ENCODE measurements at regions not wholly inside any gene's neighbourhood (a gene's known extent, or its start where the extent isn't known, plus 50 kb on each side); places are given as distances from the start of the nearest gene placed in this dataset.
A peak's percentile ranks its signal among the peaks of the same experiment; 100 is the strongest.

GRCh38 chr20:53760025-53760441 is 166.4 kb upstream of the ZNF217 start:
- H3K36me3 ChIP-seq (ENCODE audit: low read depth): no peaks in the 10 kb centered on the region
- peaks cover 11% of the 10 kb centered on the region; the same call in 1 of the 2 replicates for H3F3A ChIP-seq (ENCODE audit: insufficient read depth, low read depth)
- H3K4me2 ChIP-seq: no peak overlapping the region
- H4K20me1 ChIP-seq (ENCODE audit: insufficient read depth): no peaks in the 10 kb centered on the region
- BruUV-seq (replicated peaks): no TSS peak
- CTCF ChIA-PET: no interaction called here
- no peaks in the 10 kb centered on the region for H3K9me3 ChIP-seq (ENCODE audit: insufficient read depth, low read depth)
- H3K27me3 ChIP-seq (ENCODE audit: insufficient read depth, low read depth): no peaks in the 10 kb centered on the region
- no peaks in the 10 kb centered on the region for H3K79me2 ChIP-seq (ENCODE audit: low read depth)
- DNase-seq: peak in 1 of 2 experiments; percentile 22
- POLR2A ChIA-PET (ENCODE audit: unreplicated experiment): interaction anchor here (0.6 kb wide), 1 partner anchor 24 kb away, joined by 3 read pairs; no protein-coding TSS in a partner anchor
- H3K27ac ChIP-seq: no peak overlapping the region
- H3K4me1 ChIP-seq (replicated peaks; ENCODE audit: insufficient read depth): no peaks in the 10 kb centered on the region
- H3K4me3 ChIP-seq: no peak overlapping the region
- H2AFZ ChIP-seq: no peak overlapping the region
- TF ChIP-seq CTCF (conservative IDR thresholded peaks at IDR 0.05): no peak
- no peak for TF ChIP-seq EZH2 (IDR thresholded peaks at IDR 0.05; ENCODE audit: low read depth)
- intact Hi-C loops (cut with micrococcal nuclease; ENCODE audit: unreplicated experiment): no loop called here
- H3K9me2 ChIP-seq (ENCODE audit: insufficient read depth): no peaks in the 10 kb centered on the region

- ChIA-PET POLR2A (ENCODE audit: unreplicated experiment) (no interaction called here), CTCF (interaction anchor here (0.6 kb wide), 1 partner anchor 428 kb away, joined by 18 read pairs; no protein-coding TSS in a partner anchor)
- Histone ChIP-seq H3K27ac (no peak overlapping the region), H3K4me1 (replicated peaks; ENCODE audit: insufficient read depth) (peaks cover 22% of the 10 kb centered on the region), H3K36me3 (ENCODE audit: low read depth) (no peaks in the 10 kb centered on the region), H2AFZ (no peak overlapping the region), H3K79me2 (ENCODE audit: low read depth) (no peaks in the 10 kb centered on the region), H3K4me2 (no peak overlapping the region), H4K20me1 (ENCODE audit: insufficient read depth) (no peaks in the 10 kb centered on the region), H3F3A (ENCODE audit: insufficient read depth, low read depth) (peaks cover 33% of the 10 kb centered on the region), H3K4me3 (no peak overlapping the region), H3K9me3 (ENCODE audit: insufficient read depth, low read depth) (no peaks in the 10 kb centered on the region), H3K9me2 (ENCODE audit: insufficient read depth) (no peaks in the 10 kb centered on the region), H3K27me3 (ENCODE audit: insufficient read depth, low read depth) (no peaks in the 10 kb centered on the region)
- DNase-seq: peak in 1 of 2 experiments; percentile 10
- TF ChIP-seq EZH2 (IDR thresholded peaks at IDR 0.05; ENCODE audit: low read depth): no peak
- no peak for TF ChIP-seq CTCF (conservative IDR thresholded peaks at IDR 0.05)
- intact Hi-C loops (cut with micrococcal nuclease; ENCODE audit: unreplicated experiment): no loop called here
- no TSS peak for BruUV-seq (replicated peaks)
Measured at GRCh38 chr20:53757472-53757913, 163.9 kb upstream of the ZNF217 start.

GRCh38 chr20:53755733-53756531 is 162.3 kb upstream of the ZNF217 start:
- H3K4me2 ChIP-seq: no peak overlapping the region
- peak in 1 of 2 experiments; percentile 9 for DNase-seq
- peak overlapping the region; percentile 1; the same call in 1 of the 2 replicates for H3K27ac ChIP-seq
- H3K9me2 ChIP-seq (ENCODE audit: insufficient read depth): no peaks in the 10 kb centered on the region
- H3K4me1 ChIP-seq (replicated peaks; ENCODE audit: insufficient read depth): peaks cover 38% of the 10 kb centered on the region
- ChIA-PET CTCF (interaction anchor here (0.7 to 0.8 kb wide), 2 partner anchors 73 to 85 kb away, joined by 3 to 4 read pairs; no protein-coding TSS in a partner anchor), POLR2A (ENCODE audit: unreplicated experiment) (no interaction called here)
- H4K20me1 ChIP-seq (ENCODE audit: insufficient read depth): no peaks in the 10 kb centered on the region
- intact Hi-C loops (cut with micrococcal nuclease; ENCODE audit: unreplicated experiment): no loop called here
- H3K79me2 ChIP-seq (ENCODE audit: low read depth): no peaks in the 10 kb centered on the region
- no peak overlapping the region for H3K4me3 ChIP-seq
- BruUV-seq (replicated peaks): no TSS peak
- no peak overlapping the region for H2AFZ ChIP-seq
- H3K36me3 ChIP-seq (ENCODE audit: low read depth): no peaks in the 10 kb centered on the region
- H3F3A ChIP-seq (ENCODE audit: insufficient read depth, low read depth): peaks cover 40% of the 10 kb centered on the region
- no peaks in the 10 kb centered on the region for H3K9me3 ChIP-seq (ENCODE audit: insufficient read depth, low read depth)
- TF ChIP-seq CTCF (conservative IDR thresholded peaks at IDR 0.05): no peak
- no peak for TF ChIP-seq EZH2 (IDR thresholded peaks at IDR 0.05; ENCODE audit: low read depth)
- no peaks in the 10 kb centered on the region for H3K27me3 ChIP-seq (ENCODE audit: insufficient read depth, low read depth)
